HCT116 (cell line): ENCODE measurements at regions not wholly inside any gene's neighbourhood (a gene's known extent, or its start where the extent isn't known, plus 50 kb on each side); places are given as distances from the start of the nearest gene placed in this dataset.

ENCODE experiments used
- ATAC-seq: fragments of 200-7000 bp; cut with Tn5 transposase; 2 replicates; pipeline ENCODE4 v1.9.1; 2020; ENCODE audit warnings: mild to moderate bottlenecking, moderate library complexity
- BruUV-seq: library from RNA; stranded (reverse); fragments of 400-500 nt; replicated peaks from 2 replicates; lab custom pipeline; 2021; lab: Mats Ljungman, UMichigan
- CTCF ChIA-PET: fragments of 300-600 bp; sonication (Branson Sonifier 250); formaldehyde crosslinking; loops from one replicate; lab custom pipeline; 2021; ENCODE audit warnings: antibody characterized with exemption; lab: Charles Lee
- POLR2A ChIA-PET: fragments of 300-600, 350-600 bp; sonication (Branson Sonifier 250); formaldehyde crosslinking; loops from one replicate; lab custom pipeline; 2021; ENCODE audit warnings: antibody characterized with exemption; lab: Charles Lee
- RAD21 ChIA-PET, 2 experiments: fragments of 300-600 bp; sonication (Branson Sonifier 250); formaldehyde crosslinking; loops; one replicate each; lab custom pipeline; 2023; ENCODE audit warnings: low total read pairs in 2 of 2; ENCODE audit not compliant: uncharacterized antibody in 2 of 2, unreplicated experiment in 2 of 2, low non-redundant PET in 1 of 2; lab: Charles Lee
- DNase-seq: peaks from one replicate; pipeline ENCODE4 v3.0.0-alpha.2; 2010; ENCODE audit warnings: low read depth, low spot score
- H2AFZ ChIP-seq: fragments of 200-600 bp; shearing (Covaris generic), sonication (generic); 2 replicates; pipeline ENCODE4 v1.6.1; 2017; ENCODE audit warnings: low read depth, mixed run types, mixed read lengths, antibody characterized with exemption, low read length; ENCODE audit not compliant: poor library complexity, severe bottlenecking
- H3K27ac ChIP-seq: 2 replicates; pipeline ENCODE4 v1.5.1; 2012; ENCODE audit warnings: low read depth, low read length
- H3K27me3 ChIP-seq: fragments of 200-600 bp; sonication (generic); 2 replicates; pipeline ENCODE4 v1.6.1; 2016; ENCODE audit warnings: mixed run types, low read length, mixed read lengths; ENCODE audit not compliant: insufficient read depth
- H3K36me3 ChIP-seq, 2 experiments: fragments of 200-500 bp in 1 of 2; fragments of 200-600 bp in 1 of 2; sonication (Bioruptor generic) in 1 of 2; sonication (generic) in 1 of 2; 2 replicates each; pipeline versions ENCODE4 v1.5.1 to v1.6.1; 2014 to 2016; ENCODE audit warnings: low read length in 2 of 2, inconsistent platforms in 1 of 2, mixed read lengths in 1 of 2, mixed run types in 1 of 2; ENCODE audit not compliant: insufficient read depth in 2 of 2, control insufficient read depth in 1 of 2
- H3K4me1 ChIP-seq, 2 experiments: fragments of 200-600 bp in 1 of 2; sonication (generic) in 1 of 2; 2 replicates each; pipeline versions ENCODE4 v1.5.1 to v1.6.1; 2012 to 2017; ENCODE audit warnings: low read length in 2 of 2, inconsistent platforms in 1 of 2, mild to moderate bottlenecking in 1 of 2, mixed read lengths in 1 of 2, mixed run types in 1 of 2, moderate library complexity in 1 of 2; ENCODE audit not compliant: insufficient read depth in 2 of 2, control insufficient read depth in 1 of 2
- H3K4me2 ChIP-seq: fragments of 200-600 bp; sonication (generic); 2 replicates; pipeline ENCODE4 v1.6.1; 2017; ENCODE audit warnings: mixed run types, low read length, mixed read lengths
- H3K4me3 ChIP-seq, 2 experiments: fragments of 200-600 bp in 1 of 2; sonication (generic) in 1 of 2; replicated peaks in 1 of 2; 2 replicates each; pipeline ENCODE4 v1.5.1; 2011 to 2016; ENCODE audit warnings: low read length in 2 of 2, control low read depth in 1 of 2, low read depth in 1 of 2, mild to moderate bottlenecking in 1 of 2, mixed read lengths in 1 of 2, mixed run types in 1 of 2
- H3K79me2 ChIP-seq: fragments of 200-600 bp; sonication (generic); 2 replicates; pipeline ENCODE4 v1.6.1; 2017; ENCODE audit warnings: mild to moderate bottlenecking, mixed run types, low read length, moderate library complexity, mixed read lengths; ENCODE audit not compliant: insufficient read depth
- H3K9ac ChIP-seq: fragments of 200-600 bp; sonication (generic); 2 replicates; pipeline ENCODE4 v1.6.1; 2016; ENCODE audit warnings: low read length, mixed read lengths
- H3K9me2 ChIP-seq: fragments of 200-600 bp; sonication (generic), shearing (Covaris generic); 2 replicates; pipeline ENCODE4 v1.6.1; 2017; ENCODE audit warnings: mixed run types, mild to moderate bottlenecking, moderate library complexity; ENCODE audit not compliant: insufficient read depth
- H3K9me3 ChIP-seq, 2 experiments: fragments of 200-500 bp in 1 of 2; fragments of 200-600 bp in 1 of 2; sonication (Bioruptor generic) in 1 of 2; sonication (generic) in 1 of 2; 2 replicates each; pipeline ENCODE4 v1.6.1; 2014 to 2017; ENCODE audit warnings: low read length in 2 of 2, mixed read lengths in 2 of 2, inconsistent platforms in 1 of 2, low read depth in 1 of 2, mild to moderate bottlenecking in 1 of 2, mixed run types in 1 of 2, moderate library complexity in 1 of 2; ENCODE audit not compliant: control insufficient read depth in 1 of 2, insufficient read depth in 1 of 2
- H4K20me1 ChIP-seq: fragments of 200-600 bp; sonication (generic), shearing (Covaris generic); 2 replicates; pipeline ENCODE4 v1.6.1; 2017; ENCODE audit warnings: mixed run types, mild to moderate bottlenecking, moderate library complexity; ENCODE audit not compliant: insufficient read depth
- CBX3 ChIP-seq: IDR thresholded peaks from 2 replicates; pipeline ENCODE4 v1.6.1; 2012; ENCODE audit warnings: low read depth
- ELF1 ChIP-seq: IDR thresholded peaks from 2 replicates; pipeline ENCODE4 v1.6.1; 2012; ENCODE audit warnings: low read depth, borderline replicate concordance
- EZH2 ChIP-seq: fragments of 200-600 bp; sonication (generic); IDR thresholded peaks from 2 replicates; pipeline ENCODE4 v1.6.1; 2017; ENCODE audit warnings: antibody characterized with exemption, mixed run types
- EZH2phosphoT487 ChIP-seq: fragments of 200-600 bp; IDR thresholded peaks from 2 replicates; pipeline ENCODE4 v1.6.1; 2018; ENCODE audit warnings: antibody characterized with exemption, borderline replicate concordance
- POLR2A ChIP-seq: IDR thresholded peaks from 2 replicates; pipeline ENCODE4 v1.7.0; 2011; ENCODE audit warnings: borderline replicate concordance; ENCODE audit not compliant: insufficient read depth, insufficient read length; ENCODE audit errors: extremely low read depth
- POLR2AphosphoS5 ChIP-seq: IDR thresholded peaks from 2 replicates; pipeline ENCODE4 v1.6.1; 2011; ENCODE audit warnings: mild to moderate bottlenecking, low read depth, low read length, moderate library complexity
- SIN3A ChIP-seq: IDR thresholded peaks from 2 replicates; pipeline ENCODE4 v1.6.1; 2012; ENCODE audit warnings: low read depth
- SRF ChIP-seq: IDR thresholded peaks from 2 replicates; pipeline ENCODE4 v1.6.1; 2012; ENCODE audit warnings: low read depth
- TCF7L2 ChIP-seq: IDR thresholded peaks from 2 replicates; pipeline ENCODE4 v1.7.0; 2011; ENCODE audit warnings: borderline replicate concordance, inconsistent platforms; ENCODE audit not compliant: insufficient read depth, insufficient read length; ENCODE audit errors: extremely low read depth
- YY1 ChIP-seq: IDR thresholded peaks from 2 replicates; pipeline ENCODE4 v1.6.1; 2011; ENCODE audit warnings: low read length, low read depth, moderate library complexity, mild to moderate bottlenecking; ENCODE audit not compliant: insufficient replicate concordance; ENCODE audit errors: extremely low read depth
- ZFX ChIP-seq: fragments of 450-650 bp; IDR thresholded peaks from 2 replicates; pipeline ENCODE4 v1.6.1; 2017
- ZNF274 ChIP-seq: fragments of 200-500 bp; sonication (Bioruptor generic); IDR thresholded peaks from 2 replicates; pipeline ENCODE4 v1.6.1; 2014; ENCODE audit warnings: mild to moderate bottlenecking, low read depth, low read length, inconsistent platforms
- intact Hi-C: fragments of 100-400 bp; cut with micrococcal nuclease; formaldehyde crosslinking; loops from 2 replicates; pipeline ENCODE4 v1.10.0; 2022
- TF ChIP-seq, protein P1 (sequence below): IDR thresholded peaks from 2 replicates; pipeline ENCODE4 v1.6.1; 2011; ENCODE audit warnings: mild to moderate bottlenecking, low read length, moderate library complexity; ENCODE audit not compliant: insufficient replicate concordance; ENCODE audit errors: extremely low read depth
- TF ChIP-seq, protein P2 (sequence below): IDR thresholded peaks from 2 replicates; pipeline ENCODE4 v1.6.1; 2012; ENCODE audit warnings: low read depth
- TF ChIP-seq, protein P3 (sequence below), 3 experiments: fragments of 200-600 bp in 1 of 3; sonication (generic) in 1 of 3; IDR thresholded peaks in 2 of 3; conservative IDR thresholded peaks in 1 of 3; 2 replicates each; pipeline ENCODE4 v1.5.1; 2012 to 2017; ENCODE audit warnings: low read depth in 2 of 3, low read length in 2 of 3, antibody characterized with exemption in 1 of 3, borderline replicate concordance in 1 of 3, control low read depth in 1 of 3, mild to moderate bottlenecking in 1 of 3, mixed read lengths in 1 of 3, mixed run types in 1 of 3, moderate library complexity in 1 of 3; ENCODE audit not compliant: insufficient read depth in 1 of 3
- TF ChIP-seq, protein P4 (sequence below): IDR thresholded peaks from 2 replicates; pipeline ENCODE4 v1.6.1; 2012

DNA sequence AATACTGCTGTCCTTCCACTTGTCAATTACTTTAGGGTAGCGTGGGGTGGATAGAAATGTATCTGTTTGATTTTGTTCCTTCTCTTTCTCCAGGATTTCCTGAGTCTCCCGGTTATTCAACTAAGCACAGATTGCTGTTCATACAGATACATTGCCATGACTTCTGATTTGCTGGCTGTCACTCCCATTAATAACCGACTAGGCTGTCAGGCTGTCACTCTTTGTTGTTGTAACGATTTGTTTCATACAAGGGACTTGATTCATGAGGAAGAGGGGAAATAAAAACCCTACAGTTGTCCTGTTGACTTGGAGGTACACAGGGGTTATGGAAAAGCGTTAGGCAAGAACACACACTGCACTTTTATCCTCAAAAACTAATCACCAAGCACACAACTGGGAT is 302.7 kb upstream of the SMIM21 start:
- intact Hi-C loops, result no loop called here
- H3K27ac ChIP-seq, result no peak overlapping the region
- no TSS peak for BruUV-seq
- H3K4me3 ChIP-seq, result no peak overlapping the region
- H3K4me1 ChIP-seq, result no peaks in the 10 kb centered on the region
- no peaks in the 10 kb centered on the region for H3K36me3 ChIP-seq
- H3K9me3 ChIP-seq, result no peaks in the 10 kb centered on the region
- no peaks in the 10 kb centered on the region for H3K9me2 ChIP-seq
- no peak overlapping the region for H2AFZ ChIP-seq
- H3K79me2 ChIP-seq, result no peaks in the 10 kb centered on the region
- ATAC-seq (no peak), DNase-seq (no peak)
- RAD21 ChIA-PET, result no interaction called here
- no peak overlapping the region for H3K4me2 ChIP-seq
- POLR2A ChIA-PET, result no interaction called here
- no peaks in the 10 kb centered on the region for H3K27me3 ChIP-seq
- no peaks in the 10 kb centered on the region for H4K20me1 ChIP-seq
- CTCF ChIA-PET, result no interaction called here
- TF ChIP-seq EZH2phosphoT487 (no peak), CBX3 (no peak), YY1 (no peak), POLR2A (no peak), ZNF274 (no peak), TCF7L2 (no peak), ELF1 (no peak), SRF (no peak), EZH2 (no peak), POLR2AphosphoS5 (no peak), SIN3A (no peak), ZFX (no peak)
- TF ChIP-seq, protein P1, sequence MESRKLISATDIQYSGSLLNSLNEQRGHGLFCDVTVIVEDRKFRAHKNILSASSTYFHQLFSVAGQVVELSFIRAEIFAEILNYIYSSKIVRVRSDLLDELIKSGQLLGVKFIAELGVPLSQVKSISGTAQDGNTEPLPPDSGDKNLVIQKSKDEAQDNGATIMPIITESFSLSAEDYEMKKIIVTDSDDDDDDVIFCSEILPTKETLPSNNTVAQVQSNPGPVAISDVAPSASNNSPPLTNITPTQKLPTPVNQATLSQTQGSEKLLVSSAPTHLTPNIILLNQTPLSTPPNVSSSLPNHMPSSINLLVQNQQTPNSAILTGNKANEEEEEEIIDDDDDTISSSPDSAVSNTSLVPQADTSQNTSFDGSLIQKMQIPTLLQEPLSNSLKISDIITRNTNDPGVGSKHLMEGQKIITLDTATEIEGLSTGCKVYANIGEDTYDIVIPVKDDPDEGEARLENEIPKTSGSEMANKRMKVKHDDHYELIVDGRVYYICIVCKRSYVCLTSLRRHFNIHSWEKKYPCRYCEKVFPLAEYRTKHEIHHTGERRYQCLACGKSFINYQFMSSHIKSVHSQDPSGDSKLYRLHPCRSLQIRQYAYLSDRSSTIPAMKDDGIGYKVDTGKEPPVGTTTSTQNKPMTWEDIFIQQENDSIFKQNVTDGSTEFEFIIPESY, result no peak
- TF ChIP-seq, protein P2, sequence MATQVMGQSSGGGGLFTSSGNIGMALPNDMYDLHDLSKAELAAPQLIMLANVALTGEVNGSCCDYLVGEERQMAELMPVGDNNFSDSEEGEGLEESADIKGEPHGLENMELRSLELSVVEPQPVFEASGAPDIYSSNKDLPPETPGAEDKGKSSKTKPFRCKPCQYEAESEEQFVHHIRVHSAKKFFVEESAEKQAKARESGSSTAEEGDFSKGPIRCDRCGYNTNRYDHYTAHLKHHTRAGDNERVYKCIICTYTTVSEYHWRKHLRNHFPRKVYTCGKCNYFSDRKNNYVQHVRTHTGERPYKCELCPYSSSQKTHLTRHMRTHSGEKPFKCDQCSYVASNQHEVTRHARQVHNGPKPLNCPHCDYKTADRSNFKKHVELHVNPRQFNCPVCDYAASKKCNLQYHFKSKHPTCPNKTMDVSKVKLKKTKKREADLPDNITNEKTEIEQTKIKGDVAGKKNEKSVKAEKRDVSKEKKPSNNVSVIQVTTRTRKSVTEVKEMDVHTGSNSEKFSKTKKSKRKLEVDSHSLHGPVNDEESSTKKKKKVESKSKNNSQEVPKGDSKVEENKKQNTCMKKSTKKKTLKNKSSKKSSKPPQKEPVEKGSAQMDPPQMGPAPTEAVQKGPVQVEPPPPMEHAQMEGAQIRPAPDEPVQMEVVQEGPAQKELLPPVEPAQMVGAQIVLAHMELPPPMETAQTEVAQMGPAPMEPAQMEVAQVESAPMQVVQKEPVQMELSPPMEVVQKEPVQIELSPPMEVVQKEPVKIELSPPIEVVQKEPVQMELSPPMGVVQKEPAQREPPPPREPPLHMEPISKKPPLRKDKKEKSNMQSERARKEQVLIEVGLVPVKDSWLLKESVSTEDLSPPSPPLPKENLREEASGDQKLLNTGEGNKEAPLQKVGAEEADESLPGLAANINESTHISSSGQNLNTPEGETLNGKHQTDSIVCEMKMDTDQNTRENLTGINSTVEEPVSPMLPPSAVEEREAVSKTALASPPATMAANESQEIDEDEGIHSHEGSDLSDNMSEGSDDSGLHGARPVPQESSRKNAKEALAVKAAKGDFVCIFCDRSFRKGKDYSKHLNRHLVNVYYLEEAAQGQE, result no peak
- TF ChIP-seq, protein P3, sequence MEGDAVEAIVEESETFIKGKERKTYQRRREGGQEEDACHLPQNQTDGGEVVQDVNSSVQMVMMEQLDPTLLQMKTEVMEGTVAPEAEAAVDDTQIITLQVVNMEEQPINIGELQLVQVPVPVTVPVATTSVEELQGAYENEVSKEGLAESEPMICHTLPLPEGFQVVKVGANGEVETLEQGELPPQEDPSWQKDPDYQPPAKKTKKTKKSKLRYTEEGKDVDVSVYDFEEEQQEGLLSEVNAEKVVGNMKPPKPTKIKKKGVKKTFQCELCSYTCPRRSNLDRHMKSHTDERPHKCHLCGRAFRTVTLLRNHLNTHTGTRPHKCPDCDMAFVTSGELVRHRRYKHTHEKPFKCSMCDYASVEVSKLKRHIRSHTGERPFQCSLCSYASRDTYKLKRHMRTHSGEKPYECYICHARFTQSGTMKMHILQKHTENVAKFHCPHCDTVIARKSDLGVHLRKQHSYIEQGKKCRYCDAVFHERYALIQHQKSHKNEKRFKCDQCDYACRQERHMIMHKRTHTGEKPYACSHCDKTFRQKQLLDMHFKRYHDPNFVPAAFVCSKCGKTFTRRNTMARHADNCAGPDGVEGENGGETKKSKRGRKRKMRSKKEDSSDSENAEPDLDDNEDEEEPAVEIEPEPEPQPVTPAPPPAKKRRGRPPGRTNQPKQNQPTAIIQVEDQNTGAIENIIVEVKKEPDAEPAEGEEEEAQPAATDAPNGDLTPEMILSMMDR (IDR thresholded peaks at IDR 0.05 in 2 of 3, conservative IDR thresholded peaks at IDR 0.05 in 1 of 3; ENCODE audit: borderline replicate concordance in 1 of 3, insufficient read depth in 1 of 3, low read depth in 2 of 3, low read length in 2 of 3), result no peak
- TF ChIP-seq, protein P4, sequence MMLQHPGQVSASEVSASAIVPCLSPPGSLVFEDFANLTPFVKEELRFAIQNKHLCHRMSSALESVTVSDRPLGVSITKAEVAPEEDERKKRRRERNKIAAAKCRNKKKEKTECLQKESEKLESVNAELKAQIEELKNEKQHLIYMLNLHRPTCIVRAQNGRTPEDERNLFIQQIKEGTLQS, result no peak
- no peak overlapping the region for H3K9ac ChIP-seq
